ENCODE measurements at regions not wholly inside any gene's neighbourhood (a gene's known extent, or its start where the extent isn't known, plus 50 kb on each side); places are given as distances from the start of the nearest gene placed in this dataset.

DNA sequence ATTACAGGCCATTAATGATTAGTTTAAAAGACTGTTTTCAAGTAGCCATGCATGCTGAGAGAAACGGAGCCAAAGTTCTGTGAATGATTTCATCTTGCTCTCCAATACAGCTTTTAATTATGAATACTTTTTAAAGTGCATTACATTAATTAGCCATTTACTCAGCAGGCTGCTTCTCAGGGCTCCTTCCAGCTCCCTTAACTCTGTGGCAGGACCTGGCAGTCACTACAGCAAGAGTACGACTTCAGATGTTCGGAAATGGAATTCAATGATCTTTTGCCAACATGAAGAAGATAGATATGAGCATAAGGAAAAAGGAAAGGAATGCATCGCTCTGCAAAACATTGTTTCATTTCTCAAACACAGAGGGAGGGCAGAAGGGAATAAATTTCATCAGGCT is 987.2 kb downstream of the PDHA2 start:
- H2BK20ac ChIP-seq (ENCODE audit: low read depth, low read length): no peak overlapping the region
- no peak for TF ChIP-seq RCOR1 (IDR thresholded peaks at IDR 0.05; ENCODE audit: insufficient replicate concordance, low read length)
- TF ChIP-seq, protein P1, sequence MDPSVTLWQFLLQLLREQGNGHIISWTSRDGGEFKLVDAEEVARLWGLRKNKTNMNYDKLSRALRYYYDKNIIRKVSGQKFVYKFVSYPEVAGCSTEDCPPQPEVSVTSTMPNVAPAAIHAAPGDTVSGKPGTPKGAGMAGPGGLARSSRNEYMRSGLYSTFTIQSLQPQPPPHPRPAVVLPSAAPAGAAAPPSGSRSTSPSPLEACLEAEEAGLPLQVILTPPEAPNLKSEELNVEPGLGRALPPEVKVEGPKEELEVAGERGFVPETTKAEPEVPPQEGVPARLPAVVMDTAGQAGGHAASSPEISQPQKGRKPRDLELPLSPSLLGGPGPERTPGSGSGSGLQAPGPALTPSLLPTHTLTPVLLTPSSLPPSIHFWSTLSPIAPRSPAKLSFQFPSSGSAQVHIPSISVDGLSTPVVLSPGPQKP (IDR thresholded peaks at IDR 0.05; ENCODE audit: borderline replicate concordance, low read depth, low read length): no peak
- TF ChIP-seq BHLHE40 (IDR thresholded peaks at IDR 0.05; ENCODE audit: low read depth, low read length): no peak
- no peak for TF ChIP-seq SMC3 (IDR thresholded peaks at IDR 0.05; ENCODE audit: low read depth, low read length)
- no peak for TF ChIP-seq MXI1 (IDR thresholded peaks at IDR 0.05; ENCODE audit: borderline replicate concordance, low read depth, low read length)
- TF ChIP-seq MAFK (IDR thresholded peaks at IDR 0.05; ENCODE audit: low read depth, low read length): no peak
- TF ChIP-seq, protein P2, sequence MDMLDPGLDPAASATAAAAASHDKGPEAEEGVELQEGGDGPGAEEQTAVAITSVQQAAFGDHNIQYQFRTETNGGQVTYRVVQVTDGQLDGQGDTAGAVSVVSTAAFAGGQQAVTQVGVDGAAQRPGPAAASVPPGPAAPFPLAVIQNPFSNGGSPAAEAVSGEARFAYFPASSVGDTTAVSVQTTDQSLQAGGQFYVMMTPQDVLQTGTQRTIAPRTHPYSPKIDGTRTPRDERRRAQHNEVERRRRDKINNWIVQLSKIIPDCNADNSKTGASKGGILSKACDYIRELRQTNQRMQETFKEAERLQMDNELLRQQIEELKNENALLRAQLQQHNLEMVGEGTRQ (IDR thresholded peaks at IDR 0.05; ENCODE audit: low read depth, low read length): no peak
- no peak for TF ChIP-seq MAZ (IDR thresholded peaks at IDR 0.05; ENCODE audit: borderline replicate concordance, low read depth, low read length)
- TF ChIP-seq CHD1 (IDR thresholded peaks at IDR 0.05; ENCODE audit: low read depth, low read length): no peak
- no peak for TF ChIP-seq RFX5 (IDR thresholded peaks at IDR 0.05; ENCODE audit: low read depth, low read length)
- no peak for TF ChIP-seq NFE2L2 (IDR thresholded peaks at IDR 0.05; ENCODE audit: low read depth, low read length)
- ChIA-PET CTCF (no interaction called here), POLR2A (ENCODE audit: unreplicated experiment) (no interaction called here)
- no peak overlapping the region for H3K4me2 ChIP-seq (ENCODE audit: low read depth, low read length)
- H3K4ac ChIP-seq (ENCODE audit: low read depth, low read length): no peak overlapping the region
- H3K14ac ChIP-seq (replicated peaks; ENCODE audit: low read depth, low read length): no peak overlapping the region
- no peak overlapping the region for H2BK5ac ChIP-seq (ENCODE audit: low read depth, low read length, poor library complexity, severe bottlenecking)
- H4K8ac ChIP-seq (ENCODE audit: low read depth in 2 of 2, low read length in 2 of 2): no peak overlapping the region
- in situ Hi-C loops (cut with MboI; ENCODE audit: low sequenced_read_pairs): no loop called here
- no peaks in the 10 kb centered on the region for H3K36me3 ChIP-seq (ENCODE audit: control insufficient read depth, insufficient read depth, low read length)
- H2AK5ac ChIP-seq (ENCODE audit: low read depth, low read length): no peak overlapping the region
- no peak overlapping the region for H2BK15ac ChIP-seq (ENCODE audit: low read depth, low read length)
- no peak overlapping the region for H3K18ac ChIP-seq (ENCODE audit: low read depth, low read length)
- H4K91ac ChIP-seq (ENCODE audit: insufficient read depth, low read depth, low read length): no peak overlapping the region
- no peak for ATAC-seq (ENCODE audit: low read depth)
- H4K20me1 ChIP-seq (ENCODE audit: insufficient read depth, low read length): no peaks in the 10 kb centered on the region
- no peak overlapping the region for H3K23ac ChIP-seq (ENCODE audit: low read depth, low read length)
- no CpG with 5 or more reads among the region's 4 CpGs for whole genome bisulfite sequencing, 2 experiments (ENCODE audit: extremely low coverage in 2 of 2, insufficient read length in 1 of 2)
- H2AFZ ChIP-seq (replicated peaks; ENCODE audit: low read length, poor library complexity): no peak overlapping the region
- H3K27me3 ChIP-seq (ENCODE audit: control insufficient read depth, insufficient read depth, low read length): no peaks in the 10 kb centered on the region
- intact Hi-C loops (cut with micrococcal nuclease): no loop called here
- no peaks in the 10 kb centered on the region for H3K9me1 ChIP-seq (ENCODE audit: insufficient read depth, low read length)
- no peak overlapping the region for H4K5ac ChIP-seq (ENCODE audit: low read depth, low read length)
- H3K9ac ChIP-seq (ENCODE audit: low read depth, low read length): no peak overlapping the region
- H2AK9ac ChIP-seq (replicated peaks; ENCODE audit: low read depth, low read length, poor library complexity): no peak overlapping the region
- no peak overlapping the region for H3K4me3 ChIP-seq (ENCODE audit: insufficient read depth, low read depth, low read length)
- H3K56ac ChIP-seq (ENCODE audit: extremely low read depth, insufficient read depth, low read length): no peak overlapping the region
- 0 out of 2 replicates have a peak, but pooled peaks cover 2% of the 10 kb centered on the region for H3K9me3 ChIP-seq (ENCODE audit: control insufficient read depth, insufficient read depth, low read length)
- no TSS peak for BruUV-seq (replicated peaks)
- dilution Hi-C loops (cut with HindIII; ENCODE audit: low sequenced_read_pairs, unreplicated experiment): no loop called here
- no peaks in the 10 kb centered on the region for H3K4me1 ChIP-seq (ENCODE audit: control insufficient read depth, insufficient read depth, low read length)
- DNase-seq: no peak
- H3K79me1 ChIP-seq (ENCODE audit: low read depth in 1 of 2, low read length in 2 of 2): no peaks in the 10 kb centered on the region
- H3K27ac ChIP-seq (ENCODE audit: insufficient read depth, low read length): no peak overlapping the region
- no peak overlapping the region for H2BK120ac ChIP-seq (ENCODE audit: low read depth, low read length)
